Omental fat pad (tissue), 3 donors: ENCODE measurements at regions not wholly inside any gene's neighbourhood (a gene's known extent, or its start where the extent isn't known, plus 50 kb on each side); places are given as distances from the start of the nearest gene placed in this dataset.

ENCODE experiments used
- ATAC-seq: fragments of 150-250 bp; one replicate; pipeline ENCODE4 v1.9.1; 2016; ENCODE audit warnings: mild to moderate bottlenecking, moderate library complexity; ENCODE audit not compliant: low FRiP score
- DNase-seq: peaks from one replicate; pipeline ENCODE4 v3.0.0-alpha.2; 2019; ENCODE audit warnings: low spot score
- TF ChIP-seq, protein P1 (sequence below), 3 donors: fragments of 450-650 bp; IDR thresholded peaks; one replicate each; pipeline ENCODE4 v1.5.1; 2016 to 2017; ENCODE audit warnings: antibody characterized with exemption in 3 of 3, mild to moderate bottlenecking in 3 of 3, moderate library complexity in 2 of 3

DNA sequence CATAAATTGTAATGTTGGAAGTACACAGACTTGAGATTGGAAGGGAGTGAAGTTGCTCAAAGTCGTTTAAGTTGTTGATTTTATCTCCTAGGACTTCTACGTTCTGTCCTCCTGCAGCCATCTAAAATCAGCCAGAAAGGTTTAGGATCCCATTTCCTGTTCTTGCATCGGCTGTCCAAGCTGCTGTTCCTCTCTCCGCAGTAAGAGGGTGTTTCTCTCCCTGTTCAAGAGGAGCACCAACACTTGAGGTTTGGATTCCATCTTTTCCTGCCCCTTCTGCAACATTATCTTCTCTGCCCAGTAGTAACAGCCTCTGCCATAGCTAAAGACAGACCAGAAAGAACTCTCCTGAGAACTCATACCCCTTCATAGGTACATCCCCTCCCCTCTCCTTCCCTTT is 373.4 kb downstream of the GADD45G start:
- TF ChIP-seq, protein P1, sequence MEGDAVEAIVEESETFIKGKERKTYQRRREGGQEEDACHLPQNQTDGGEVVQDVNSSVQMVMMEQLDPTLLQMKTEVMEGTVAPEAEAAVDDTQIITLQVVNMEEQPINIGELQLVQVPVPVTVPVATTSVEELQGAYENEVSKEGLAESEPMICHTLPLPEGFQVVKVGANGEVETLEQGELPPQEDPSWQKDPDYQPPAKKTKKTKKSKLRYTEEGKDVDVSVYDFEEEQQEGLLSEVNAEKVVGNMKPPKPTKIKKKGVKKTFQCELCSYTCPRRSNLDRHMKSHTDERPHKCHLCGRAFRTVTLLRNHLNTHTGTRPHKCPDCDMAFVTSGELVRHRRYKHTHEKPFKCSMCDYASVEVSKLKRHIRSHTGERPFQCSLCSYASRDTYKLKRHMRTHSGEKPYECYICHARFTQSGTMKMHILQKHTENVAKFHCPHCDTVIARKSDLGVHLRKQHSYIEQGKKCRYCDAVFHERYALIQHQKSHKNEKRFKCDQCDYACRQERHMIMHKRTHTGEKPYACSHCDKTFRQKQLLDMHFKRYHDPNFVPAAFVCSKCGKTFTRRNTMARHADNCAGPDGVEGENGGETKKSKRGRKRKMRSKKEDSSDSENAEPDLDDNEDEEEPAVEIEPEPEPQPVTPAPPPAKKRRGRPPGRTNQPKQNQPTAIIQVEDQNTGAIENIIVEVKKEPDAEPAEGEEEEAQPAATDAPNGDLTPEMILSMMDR (IDR thresholded peaks at IDR 0.05) = no peak
- ATAC-seq (no peak), DNase-seq (no peak)

DNA sequence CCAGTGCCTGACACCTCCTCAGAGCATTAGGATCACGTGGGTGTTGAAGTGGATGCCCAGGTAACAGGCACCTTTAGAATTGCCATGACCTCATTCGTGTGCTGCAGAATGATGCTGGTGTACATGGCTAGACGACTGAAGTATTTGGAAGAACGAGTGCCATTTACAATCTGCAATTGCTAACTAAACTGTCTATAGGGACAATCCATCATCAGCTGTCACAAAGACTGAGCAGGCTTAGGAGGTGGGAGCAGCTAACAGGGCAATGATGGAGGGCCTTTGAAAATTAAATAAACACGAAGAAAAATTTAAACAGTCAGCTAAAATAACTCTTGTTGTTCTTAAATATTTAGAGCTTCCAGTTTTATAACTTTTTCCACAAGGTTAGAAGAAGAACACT is 375.8 kb downstream of the GADD45G start:
- TF ChIP-seq, protein P1 (IDR thresholded peaks at IDR 0.05) = no peak
- ATAC-seq (no peak), DNase-seq (no peak)

DNA sequence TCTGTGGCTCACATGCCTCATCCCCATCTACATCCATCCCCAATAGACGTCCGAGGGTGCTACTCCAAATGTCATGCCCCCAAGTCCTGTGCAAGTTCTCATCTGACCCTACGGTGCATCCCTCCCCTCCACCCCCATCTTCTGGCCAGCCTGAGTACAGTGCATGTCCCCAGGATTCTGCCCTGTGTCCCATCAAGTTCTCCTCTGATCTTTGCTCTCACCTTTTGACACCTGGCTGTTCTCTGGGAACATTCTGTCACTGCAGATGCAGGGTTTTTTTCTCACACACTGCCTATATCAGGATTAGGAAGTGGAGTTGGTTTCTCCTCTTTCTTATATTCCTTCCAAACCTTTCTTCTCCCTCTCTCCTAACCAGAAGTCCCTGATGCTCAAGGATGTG is 377.2 kb downstream of the GADD45G start:
- DNase-seq (no peak), ATAC-seq (no peak)
- TF ChIP-seq, protein P1 (IDR thresholded peaks at IDR 0.05) = no peak

DNA sequence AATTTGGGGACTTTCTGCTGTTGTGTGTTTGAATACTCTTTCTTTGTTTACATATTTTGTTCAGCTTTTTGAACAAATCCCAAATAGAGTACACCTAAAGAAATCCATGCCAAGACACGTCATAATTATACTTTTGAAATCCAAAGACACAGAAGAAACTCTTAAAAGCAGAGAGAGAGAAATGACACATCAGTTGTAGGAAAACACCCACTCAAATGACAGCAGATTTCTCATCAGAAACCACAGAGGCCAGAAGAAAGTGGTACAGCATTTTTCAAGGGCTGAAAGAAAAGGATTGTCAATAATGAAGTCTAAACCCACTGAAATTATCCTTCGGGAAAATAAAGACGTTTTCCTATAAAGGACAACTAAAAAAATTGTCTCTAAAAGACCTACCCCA is 378.6 kb downstream of the GADD45G start:
- ATAC-seq = no peak
- DNase-seq = no peak
- TF ChIP-seq, protein P1 (IDR thresholded peaks at IDR 0.05) = no peak

DNA sequence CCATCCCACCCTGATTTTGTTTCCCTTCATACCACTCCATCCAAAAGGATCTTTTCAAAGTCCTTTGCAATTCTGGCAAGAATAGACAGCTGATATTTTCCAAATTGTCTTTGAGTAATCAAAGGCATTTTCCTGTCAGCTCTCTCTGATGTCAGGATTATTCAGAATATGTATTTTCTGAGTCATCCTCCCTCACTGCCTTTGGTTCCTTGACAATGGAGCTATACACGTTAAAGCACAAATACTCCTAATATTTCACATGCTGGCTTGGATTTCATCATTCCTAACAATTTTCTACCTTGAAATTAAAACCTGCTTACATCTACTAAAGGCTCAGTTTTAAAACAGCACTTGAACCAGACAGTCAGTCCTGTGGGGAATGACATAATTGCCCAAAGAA is 379.4 kb downstream of the GADD45G start:
- TF ChIP-seq, protein P1 (IDR thresholded peaks at IDR 0.05) = no peak
- ATAC-seq = no peak
- DNase-seq = no peak

DNA sequence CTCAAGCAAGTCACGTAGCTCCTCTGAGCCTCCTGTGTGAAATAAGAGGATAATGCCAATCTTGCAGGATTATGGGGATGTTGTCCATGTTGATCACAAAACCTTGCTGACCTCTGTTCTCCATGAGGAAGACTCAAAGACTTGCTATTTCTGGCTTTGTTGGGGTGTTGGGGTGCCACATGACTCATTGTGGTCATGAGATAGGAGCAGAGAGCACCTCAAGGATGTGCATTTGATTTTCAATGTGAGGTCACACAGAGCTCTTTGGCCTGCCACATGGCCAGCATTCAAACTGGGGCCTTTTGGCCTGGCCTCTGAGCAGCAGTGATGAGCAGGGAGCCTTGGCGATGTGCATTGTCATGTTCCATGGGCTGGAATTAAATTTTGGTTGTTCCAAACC is 380.3 kb downstream of the GADD45G start:
- DNase-seq (no peak), ATAC-seq (no peak)
- TF ChIP-seq, protein P1 (IDR thresholded peaks at IDR 0.05) = no peak

DNA sequence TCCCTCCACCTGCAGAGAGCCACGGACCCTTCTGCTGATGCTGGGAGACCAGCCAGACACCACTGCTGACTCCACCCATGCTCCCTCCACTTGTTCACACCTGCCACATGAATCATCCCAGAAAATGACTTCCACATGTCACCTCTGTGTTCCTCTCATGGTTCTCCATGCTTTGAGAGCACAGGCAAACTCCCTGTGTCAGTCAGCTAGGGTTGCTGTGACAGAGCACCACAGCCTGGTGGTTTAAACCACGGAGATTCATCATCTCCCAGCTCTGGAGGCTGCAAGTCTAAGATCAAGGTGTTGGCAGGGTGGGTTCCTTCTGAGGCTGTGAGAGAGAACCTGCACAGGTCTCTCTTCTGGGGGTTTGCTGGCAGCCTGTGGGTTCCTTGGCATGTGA is 381.4 kb downstream of the GADD45G start:
- TF ChIP-seq, protein P1 (IDR thresholded peaks at IDR 0.05) = no peak
- DNase-seq (no peak), ATAC-seq (no peak)
